Fibroblast of lung (primary cell): ENCODE measurements at regions not wholly inside any gene's neighbourhood (a gene's known extent, or its start where the extent isn't known, plus 50 kb on each side); places are given as distances from the start of the nearest gene placed in this dataset.

Source experiments
- DNase-seq, 2 donors: peaks; one replicate each; pipeline versions ENCODE4 v3.0.0 to v3.0.0-alpha.2; 2010; ENCODE audit warnings: low read depth in 2 of 2
- H2AFZ ChIP-seq: 2 replicates; pipeline ENCODE4 v1.5.1; 2012; ENCODE audit warnings: low read length, control low read depth, inconsistent platforms
- H3K27ac ChIP-seq: 2 replicates; pipeline ENCODE4 v1.5.1; 2011; ENCODE audit warnings: low read length, control low read depth; ENCODE audit not compliant: insufficient read depth
- H3K27me3 ChIP-seq: 2 replicates; pipeline ENCODE4 v1.5.1; 2011; ENCODE audit warnings: mild to moderate bottlenecking, low read length; ENCODE audit not compliant: control insufficient read depth, insufficient read depth
- H3K36me3 ChIP-seq: 2 replicates; pipeline ENCODE4 v1.5.1; 2011; ENCODE audit warnings: low read length; ENCODE audit not compliant: control insufficient read depth, insufficient read depth
- H3K4me1 ChIP-seq: 2 replicates; pipeline ENCODE4 v1.5.1; 2011; ENCODE audit warnings: low read length; ENCODE audit not compliant: control insufficient read depth, insufficient read depth; ENCODE audit errors: extremely low read depth
- H3K4me2 ChIP-seq: 2 replicates; pipeline ENCODE4 v1.5.1; 2011; ENCODE audit warnings: low read length, control low read depth; ENCODE audit not compliant: insufficient read depth; ENCODE audit errors: extremely low read depth
- H3K4me3 ChIP-seq, 4 experiments: fragments of 200-600 bp in 1 of 4; sonication (generic) in 1 of 4; replicated peaks in 1 of 4; 2 replicates each; pipeline ENCODE4 v1.5.1; 2011 to 2016; ENCODE audit warnings: low read length in 4 of 4, low read depth in 3 of 4, mild to moderate bottlenecking in 3 of 4, control low read depth in 2 of 4, inconsistent platforms in 1 of 4, mixed read lengths in 1 of 4; ENCODE audit not compliant: insufficient read depth in 1 of 4; ENCODE audit errors: control extremely low read depth in 1 of 4
- H3K79me2 ChIP-seq: 2 replicates; pipeline ENCODE4 v1.5.1; 2012; ENCODE audit warnings: mild to moderate bottlenecking, low read length, inconsistent platforms; ENCODE audit not compliant: control insufficient read depth, insufficient read depth
- H3K9ac ChIP-seq: 2 replicates; pipeline ENCODE4 v1.5.1; 2011; ENCODE audit warnings: mild to moderate bottlenecking, low read length, control low read depth; ENCODE audit not compliant: insufficient read depth
- H3K9me3 ChIP-seq: 2 replicates; pipeline ENCODE4 v1.5.1; 2012; ENCODE audit warnings: low read depth, low read length; ENCODE audit not compliant: control insufficient read depth, insufficient read depth
- H4K20me1 ChIP-seq: 2 replicates; pipeline ENCODE4 v1.5.1; 2011; ENCODE audit warnings: low read length; ENCODE audit not compliant: control insufficient read depth, insufficient read depth; ENCODE audit errors: extremely low read depth
- EZH2 ChIP-seq: IDR thresholded peaks from 2 replicates; pipeline ENCODE4 v1.5.1; 2012; ENCODE audit warnings: low read length, control low read depth, mild to moderate bottlenecking; ENCODE audit errors: missing control alignments
- TF ChIP-seq, protein P1 (sequence below), 2 donors: IDR thresholded peaks in 1 of 2; conservative IDR thresholded peaks in 1 of 2; 1 replicate in 1 of 2; 2 replicates in 1 of 2; pipeline ENCODE4 v1.5.1; 2011 to 2012; ENCODE audit warnings: low read length in 2 of 2, control low read depth in 1 of 2, inconsistent platforms in 1 of 2, low read depth in 1 of 2, mild to moderate bottlenecking in 1 of 2

DNA sequence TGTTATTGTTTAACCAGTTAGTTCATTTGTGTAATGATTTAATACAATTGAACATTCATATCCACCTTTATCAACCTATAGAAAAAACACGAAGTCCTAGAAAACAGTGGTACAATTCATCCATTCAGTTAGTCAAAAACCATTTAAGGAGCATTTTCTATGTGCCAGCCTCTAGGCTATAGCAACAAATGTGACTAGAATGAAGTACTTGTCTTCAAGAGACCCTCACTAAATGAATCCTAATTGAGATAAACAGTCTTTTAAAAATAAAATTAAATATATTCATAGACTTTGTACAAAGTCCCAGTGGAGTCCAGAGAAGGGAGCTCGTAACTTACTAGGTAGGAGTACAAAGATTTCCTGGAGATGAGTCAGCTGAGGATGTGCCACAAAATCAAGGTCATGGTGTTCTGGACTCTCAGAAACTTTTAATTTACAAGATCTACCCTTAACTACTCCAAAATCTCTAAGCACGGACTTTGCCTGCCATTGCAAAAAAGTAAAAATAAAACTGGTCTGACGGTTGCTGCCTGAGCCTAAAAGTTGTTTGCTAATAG lies 430.7 kb upstream of the DCN start:
- H3K27me3 ChIP-seq: no peaks in the 10 kb centered on the region
- H3K79me2 ChIP-seq: no peaks in the 10 kb centered on the region
- H3K4me1 ChIP-seq: no peaks in the 10 kb centered on the region
- no peak overlapping the region for H3K4me3 ChIP-seq
- no peak overlapping the region for H3K27ac ChIP-seq
- no peak for DNase-seq
- no peaks in the 10 kb centered on the region for H3K36me3 ChIP-seq
- H4K20me1 ChIP-seq: no peaks in the 10 kb centered on the region
- H3K9ac ChIP-seq: no peak overlapping the region
- no peak for TF ChIP-seq EZH2
- TF ChIP-seq, protein P1, sequence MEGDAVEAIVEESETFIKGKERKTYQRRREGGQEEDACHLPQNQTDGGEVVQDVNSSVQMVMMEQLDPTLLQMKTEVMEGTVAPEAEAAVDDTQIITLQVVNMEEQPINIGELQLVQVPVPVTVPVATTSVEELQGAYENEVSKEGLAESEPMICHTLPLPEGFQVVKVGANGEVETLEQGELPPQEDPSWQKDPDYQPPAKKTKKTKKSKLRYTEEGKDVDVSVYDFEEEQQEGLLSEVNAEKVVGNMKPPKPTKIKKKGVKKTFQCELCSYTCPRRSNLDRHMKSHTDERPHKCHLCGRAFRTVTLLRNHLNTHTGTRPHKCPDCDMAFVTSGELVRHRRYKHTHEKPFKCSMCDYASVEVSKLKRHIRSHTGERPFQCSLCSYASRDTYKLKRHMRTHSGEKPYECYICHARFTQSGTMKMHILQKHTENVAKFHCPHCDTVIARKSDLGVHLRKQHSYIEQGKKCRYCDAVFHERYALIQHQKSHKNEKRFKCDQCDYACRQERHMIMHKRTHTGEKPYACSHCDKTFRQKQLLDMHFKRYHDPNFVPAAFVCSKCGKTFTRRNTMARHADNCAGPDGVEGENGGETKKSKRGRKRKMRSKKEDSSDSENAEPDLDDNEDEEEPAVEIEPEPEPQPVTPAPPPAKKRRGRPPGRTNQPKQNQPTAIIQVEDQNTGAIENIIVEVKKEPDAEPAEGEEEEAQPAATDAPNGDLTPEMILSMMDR (conservative IDR thresholded peaks at IDR 0.05 in 1 of 2, IDR thresholded peaks at IDR 0.05 in 1 of 2; ENCODE audit: low read depth in 1 of 2, low read length in 2 of 2): no peak
- H3K4me2 ChIP-seq: no peak overlapping the region
- H3K9me3 ChIP-seq: no peaks in the 10 kb centered on the region
- H2AFZ ChIP-seq: no peak overlapping the region

DNA sequence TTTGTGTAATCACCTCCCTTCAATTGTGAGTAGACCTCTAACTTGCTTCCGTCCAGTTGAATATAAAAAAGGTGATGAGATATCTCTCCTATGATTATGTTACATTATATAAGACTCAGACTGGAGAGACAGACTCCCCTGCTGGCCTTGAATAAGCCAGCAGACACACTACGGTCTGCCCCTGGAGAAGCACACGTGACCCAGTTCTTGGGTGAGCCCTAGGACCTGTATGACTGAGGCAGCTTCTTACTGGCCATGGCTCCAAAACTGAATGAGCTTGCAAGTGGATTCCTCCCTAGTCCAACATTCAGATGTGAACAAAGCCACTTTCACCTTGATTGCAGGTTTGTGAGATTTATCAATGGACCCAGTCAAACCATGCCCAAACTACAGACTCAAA lies 427.9 kb upstream of the DCN start:
- DNase-seq: no peak
- Histone ChIP-seq H3K36me3 (no peaks in the 10 kb centered on the region), H3K9me3 (no peaks in the 10 kb centered on the region), H3K4me1 (no peaks in the 10 kb centered on the region), H2AFZ (no peak overlapping the region), H3K79me2 (no peaks in the 10 kb centered on the region), H3K27me3 (no peaks in the 10 kb centered on the region), H3K4me2 (no peak overlapping the region), H3K9ac (no peak overlapping the region), H3K27ac (no peak overlapping the region), H4K20me1 (no peaks in the 10 kb centered on the region), H3K4me3 (no peak overlapping the region)
- TF ChIP-seq, protein P1 (conservative IDR thresholded peaks at IDR 0.05 in 1 of 2, IDR thresholded peaks at IDR 0.05 in 1 of 2; ENCODE audit: low read depth in 1 of 2, low read length in 2 of 2): no peak
- TF ChIP-seq EZH2: no peak

GRCh38 chr12:91609283-91609682 lies 426.7 kb upstream of the DCN start:
- Histone ChIP-seq H3K27me3 (no peaks in the 10 kb centered on the region), H4K20me1 (no peaks in the 10 kb centered on the region), H3K79me2 (no peaks in the 10 kb centered on the region), H3K4me2 (no peak overlapping the region), H3K9me3 (no peaks in the 10 kb centered on the region), H3K27ac (no peak overlapping the region), H2AFZ (no peak overlapping the region), H3K4me1 (no peaks in the 10 kb centered on the region), H3K9ac (no peak overlapping the region), H3K36me3 (no peaks in the 10 kb centered on the region), H3K4me3 (no peak overlapping the region)
- TF ChIP-seq EZH2: no peak
- TF ChIP-seq, protein P1 (conservative IDR thresholded peaks at IDR 0.05 in 1 of 2, IDR thresholded peaks at IDR 0.05 in 1 of 2; ENCODE audit: low read depth in 1 of 2, low read length in 2 of 2): no peak
- no peak for DNase-seq
